HG03060 (cell line): ENCODE measurements at regions not wholly inside any gene's neighbourhood (a gene's known extent, or its start where the extent isn't known, plus 50 kb on each side); places are given as distances from the start of the nearest gene placed in this dataset.
A peak's percentile ranks its signal among the peaks of the same experiment; 100 is the strongest.
"Not testable (repeated sequence)": the region's sequence is repeated elsewhere in the genome, so short reads cannot be mapped to it uniquely, and the experiment has no call there.

Source experiments
- ATAC-seq: cut with Tn5 transposase; IDR thresholded peaks from one replicate; pipeline ENCODE4 v1.9.1; 2021; ENCODE audit warnings: low read depth, moderate number of reproducible peaks; ENCODE audit not compliant: unreplicated experiment

GRCh38 chr10:47646686-47647273 is 116.6 kb downstream of the SYT15B start:
- not testable (repeated sequence) for ATAC-seq

DNA sequence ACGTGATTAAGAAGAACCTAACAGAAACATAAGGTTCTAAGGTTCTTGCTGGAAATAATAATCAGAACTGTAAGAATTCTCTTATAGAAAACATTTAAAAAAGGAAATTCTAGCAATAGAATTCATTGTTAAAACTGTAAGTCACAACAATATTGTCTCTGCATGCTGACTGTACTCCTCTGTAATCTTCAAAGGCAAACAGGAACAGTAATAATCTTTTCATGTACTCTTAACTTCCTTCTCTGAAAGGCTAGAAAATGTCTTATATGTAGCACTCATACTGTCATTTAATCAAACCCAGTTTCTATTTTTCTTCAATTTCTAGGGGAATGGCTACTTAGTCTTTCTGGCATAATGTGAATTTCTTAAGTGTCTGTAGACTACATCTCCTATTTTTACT is 103.5 kb upstream of the AGAP9 start:
- ATAC-seq, result not testable (repeated sequence)

GRCh38 chr10:47622719-47623118 is 99.3 kb upstream of the AGAP9 start:
- ATAC-seq, result not testable (repeated sequence)

DNA sequence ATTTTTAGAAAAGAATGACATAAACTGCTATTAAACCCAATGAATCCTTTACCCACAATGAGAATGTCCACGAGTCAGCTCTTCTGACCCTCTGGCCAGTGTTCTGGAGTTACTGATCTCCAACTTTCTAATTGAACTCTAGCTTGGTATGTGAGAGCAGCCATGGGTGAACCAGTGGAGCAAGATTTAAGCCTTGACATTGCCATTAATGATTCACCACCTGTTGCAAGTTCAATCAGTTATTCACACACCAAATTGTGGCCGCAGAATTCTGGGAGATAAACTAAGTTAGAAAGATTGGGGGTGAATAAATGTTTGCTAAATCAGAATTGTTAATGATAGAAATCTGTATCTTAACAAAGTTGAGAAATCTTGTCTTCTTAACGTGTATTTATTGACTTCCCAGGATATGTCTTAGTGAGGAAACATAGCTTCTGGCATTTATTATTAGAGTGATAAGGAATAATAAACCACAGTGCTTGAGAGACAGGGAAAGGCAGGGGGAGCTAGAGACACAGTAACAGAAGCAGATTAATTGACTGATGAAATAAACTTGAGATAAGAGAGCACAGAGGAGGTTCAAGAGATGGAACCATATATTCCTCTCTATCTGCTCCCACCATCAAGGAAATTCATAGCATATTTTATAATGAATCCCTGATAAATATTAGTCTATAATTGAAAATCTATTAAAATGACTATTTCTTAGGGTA is 96.0 kb upstream of the AGAP9 start:
- ATAC-seq, result not testable (repeated sequence)

DNA sequence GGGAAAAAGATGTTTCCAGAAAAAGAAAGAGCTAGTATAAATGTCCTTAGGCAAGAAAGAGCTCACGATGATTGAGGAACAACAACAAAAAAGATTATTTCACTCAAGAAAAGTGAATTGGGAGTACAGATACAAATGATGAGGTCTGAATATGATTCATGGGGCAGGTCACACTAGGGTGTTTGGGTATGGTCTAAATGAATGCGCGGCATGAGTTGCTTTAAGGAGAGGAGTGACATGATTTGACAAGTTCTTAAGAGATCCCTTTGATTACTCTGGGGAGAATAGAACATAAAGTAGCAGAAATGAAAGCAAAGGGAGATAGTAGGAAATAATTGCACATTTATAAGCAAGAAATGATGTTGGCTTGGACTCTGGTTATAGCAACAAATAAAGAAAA is 85.9 kb upstream of the AGAP9 start:
- not testable (repeated sequence) for ATAC-seq

GRCh38 chr10:47605791-47606773 is 82.6 kb upstream of the AGAP9 start:
- ATAC-seq, result not testable (repeated sequence)

DNA sequence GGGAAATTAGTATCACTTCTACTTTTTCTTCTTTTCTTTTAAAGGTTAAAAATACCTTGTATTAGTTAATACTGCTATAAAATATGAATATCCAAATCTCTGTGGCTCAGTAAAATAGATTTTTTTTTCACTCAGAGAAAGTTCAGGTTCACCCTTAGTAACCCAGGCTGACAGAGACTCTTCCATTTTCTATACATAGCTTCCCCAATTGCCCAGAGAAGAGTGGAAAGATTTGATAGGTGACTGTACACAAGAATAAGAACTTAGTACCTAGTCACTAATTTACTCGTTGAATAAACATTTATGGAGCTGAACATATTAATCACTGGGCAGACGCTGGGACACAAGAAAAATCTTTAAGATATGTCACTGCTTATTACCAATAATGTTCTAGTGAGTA is 77.2 kb upstream of the AGAP9 start:
- not testable (repeated sequence) for ATAC-seq

- ATAC-seq, result not testable (repeated sequence)
Observed at GRCh38 chr10:47600127-47600526, 76.7 kb upstream of the AGAP9 start.

- ATAC-seq, result not testable (repeated sequence)
Observed at GRCh38 chr10:47599657-47600056, 76.2 kb upstream of the AGAP9 start.

- ATAC-seq, result not testable (repeated sequence)
Observed at GRCh38 chr10:47593805-47594204, 70.4 kb upstream of the AGAP9 start.

DNA sequence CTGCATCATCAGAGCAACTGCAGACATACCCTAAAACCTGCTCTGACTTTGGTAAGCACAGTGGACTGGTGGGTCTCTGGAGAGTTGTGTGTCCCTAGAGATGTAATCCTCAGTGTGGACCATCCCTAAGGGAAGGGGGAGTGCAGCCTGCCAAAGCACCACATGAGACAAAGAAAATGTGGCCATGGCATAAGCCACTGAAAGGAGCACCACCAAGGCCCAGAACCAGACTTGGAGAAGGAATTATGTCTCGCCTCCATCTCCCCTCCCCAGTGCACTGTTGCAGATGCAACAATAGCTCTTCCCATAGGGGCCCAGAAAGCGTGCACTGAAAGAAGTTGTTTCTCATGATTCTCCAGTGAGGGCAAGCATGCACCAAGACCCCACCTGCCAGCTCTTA is 69.7 kb upstream of the AGAP9 start:
- not testable (repeated sequence) for ATAC-seq

- ATAC-seq, result not testable (repeated sequence)
Observed at GRCh38 chr10:47590956-47591355, 67.5 kb upstream of the AGAP9 start.

GRCh38 chr10:47590534-47590933 is 67.1 kb upstream of the AGAP9 start:
- not testable (repeated sequence) for ATAC-seq

DNA sequence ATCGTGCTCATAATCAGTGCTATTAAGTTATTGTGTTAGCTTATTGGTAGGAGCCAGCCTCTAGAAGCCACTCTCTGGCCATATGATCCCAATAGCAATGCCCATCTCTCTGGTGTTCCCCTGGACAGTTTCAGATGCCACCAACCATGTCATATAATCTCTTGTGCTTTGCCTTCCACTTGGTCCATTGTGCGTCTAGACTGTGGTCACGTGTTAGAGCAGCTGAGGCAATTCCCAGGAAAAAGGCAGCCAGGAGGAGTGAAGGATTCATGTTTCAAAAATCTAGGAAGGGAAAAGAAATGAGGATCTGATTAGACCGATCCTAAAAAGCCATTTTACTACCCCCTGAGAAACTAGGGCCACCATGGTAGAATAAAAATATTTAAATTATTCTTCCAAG is 58.6 kb upstream of the AGAP9 start:
- ATAC-seq, result not testable (repeated sequence)

GRCh38 chr10:47580063-47580462 is 56.6 kb upstream of the AGAP9 start:
- ATAC-seq, result not testable (repeated sequence)

DNA sequence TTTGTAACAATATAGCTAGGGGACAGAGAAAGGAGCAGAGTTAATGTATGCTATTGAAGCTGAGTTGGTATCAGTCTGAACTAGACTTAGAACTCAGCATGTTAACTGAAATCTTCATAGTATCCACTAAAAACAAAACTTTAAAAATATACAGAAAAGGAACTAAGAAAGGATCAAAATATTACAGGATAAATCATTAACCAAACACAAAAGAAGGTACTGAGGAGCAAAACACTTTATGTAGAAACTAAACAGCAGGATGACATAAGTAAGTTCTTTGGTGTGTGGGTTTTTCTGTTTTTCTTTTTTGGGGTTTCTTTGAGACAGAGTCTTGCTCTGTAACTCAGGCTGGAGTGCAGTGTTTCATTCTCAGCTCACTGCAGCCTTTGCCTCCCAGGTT is 55.1 kb upstream of the AGAP9 start:
- ATAC-seq, result peak; percentile 95
